Motor neuron (in vitro differentiated cells): ENCODE measurements at regions not wholly inside any gene's neighbourhood (a gene's known extent, or its start where the extent isn't known, plus 50 kb on each side); places are given as distances from the start of the nearest gene placed in this dataset.

Source experiments
- ATAC-seq, 8 experiments: fragments of 200-7000 bp; cut with Tn5 transposase; replicated peaks in 6 of 8; 2 replicates each; pipeline ENCODE4 v1.8.0; 2021; ENCODE audit warnings: mild to moderate bottlenecking in 8 of 8, moderate library complexity in 8 of 8
- H3K27ac ChIP-seq, 2 donors: fragments of 250-450 bp; sonication (Bioruptor Pico); 2 replicates each; pipeline ENCODE4 v1.9.0; 2021; ENCODE audit warnings: antibody characterized with exemption in 2 of 2, mild to moderate bottlenecking in 2 of 2, moderate library complexity in 1 of 2
- H3K4me1 ChIP-seq, 2 donors: fragments of 250-450 bp; sonication (Bioruptor Pico); replicated peaks in 1 of 2; 2 replicates each; pipeline ENCODE4 v1.6.1; 2021; ENCODE audit warnings: antibody characterized with exemption in 2 of 2, mild to moderate bottlenecking in 2 of 2, moderate library complexity in 1 of 2
- H3K4me3 ChIP-seq, 5 donors: fragments of 250-450 bp; sonication (Bioruptor Pico); 2 replicates each; pipeline ENCODE4 v1.9.0; 2021; ENCODE audit warnings: antibody characterized with exemption in 5 of 5, mild to moderate bottlenecking in 5 of 5, moderate library complexity in 4 of 5
- WGBS, 10 experiments: fragments of 450-650 bp; shearing (Covaris generic); methylation state at CpG; one replicate each; pipeline ENCODE4 v1.0.0; 2022; 5-methylcytosine and 5-hydroxymethylcytosine counted together
- in situ Hi-C, 9 experiments: fragments of 400-800 bp; cut with MboI; loops; one replicate each; pipeline ENCODE4 v1.15.0; 2021; ENCODE audit warnings: low sequenced_read_pairs in 9 of 9, low pct_unique_long_range_greater_than_20kb in 2 of 9; ENCODE audit not compliant: unreplicated experiment in 9 of 9

GRCh38 chr3:194224471-194225417 is 88.8 kb downstream of the HES1 start:
- Histone ChIP-seq H3K4me1 (peaks cover 7 to 17% of the 10 kb centered on the region in 2 donors), H3K4me3 (no peak overlapping the region), H3K27ac (no peak overlapping the region)
- in situ Hi-C loops = no loop called here
- WGBS, 10 experiments = 13 to 87% (median 76%) methylated on average over 2 to 16 of the region's 20 CpGs; no CpG with 5 or more reads in 1 of the 10 experiments
- peak in 7 of 8 experiments; percentile 21 to 74 (median 33) for ATAC-seq

- in situ Hi-C loops = no loop called here
- whole genome bisulfite sequencing, 10 experiments = 0 to 60% (median 39%) methylated on average over 1 to 2 of the region's 5 CpGs; no CpG with 5 or more reads in 6 of the 10 experiments
- no peak overlapping the region for H3K4me3 ChIP-seq
- ATAC-seq = peak in 3 of 8 experiments; percentile 9 to 75 (median 53)
- H3K4me1 ChIP-seq = peaks cover 7 to 17% of the 10 kb centered on the region in 2 donors
- no peak overlapping the region for H3K27ac ChIP-seq
Measured at GRCh38 chr3:194225418-194225812, 89.5 kb downstream of the HES1 start.

- H3K4me1 ChIP-seq = peaks cover 7 to 13% of the 10 kb centered on the region in 2 donors
- H3K4me3 ChIP-seq = no peak overlapping the region
- ATAC-seq = peak in 6 of 8 experiments; percentile 33 to 97 (median 84)
- in situ Hi-C loops = no loop called here
- H3K27ac ChIP-seq = no peak overlapping the region
- WGBS, 10 experiments = 27 to 91% (median 58%) methylated on average over 2 to 9 of the region's 13 CpGs; no CpG with 5 or more reads in 1 of the 10 experiments
Measured at GRCh38 chr3:194225988-194226663, 90.2 kb downstream of the HES1 start.

- Histone ChIP-seq H3K4me3 (no peak overlapping the region), H3K4me1 (peaks cover 0 to 10% of the 10 kb centered on the region in 2 donors), H3K27ac (no peak overlapping the region)
- in situ Hi-C loops = no loop called here
- WGBS, 10 experiments = 41 to 80% (median 58%) methylated on average over 2 to 10 of the region's 14 CpGs
- ATAC-seq = peak in 1 of 8 experiments; percentile 17
Measured at GRCh38 chr3:194231929-194232832, 96.2 kb downstream of the HES1 start.

GRCh38 chr3:194233150-194233549 is 97.2 kb downstream of the HES1 start:
- no peak overlapping the region for H3K27ac ChIP-seq
- no peak for ATAC-seq
- H3K4me3 ChIP-seq = no peak overlapping the region
- in situ Hi-C loops = no loop called here
- 86 to 100% (median 100%) methylated on average over 1 of the region's 1 CpG; no CpG with 5 or more reads in 4 of the 10 experiments for WGBS, 10 experiments
- H3K4me1 ChIP-seq = peaks cover 0 to 10% of the 10 kb centered on the region in 2 donors

- in situ Hi-C loops = no loop called here
- WGBS, 10 experiments = 100% methylated on average over 1 to 2 of the region's 2 CpGs; no CpG with 5 or more reads in 7 of the 10 experiments
- Histone ChIP-seq H3K27ac (no peak overlapping the region), H3K4me1 (peaks cover 0 to 10% of the 10 kb centered on the region in 2 donors), H3K4me3 (no peak overlapping the region)
- no peak for ATAC-seq
Measured at GRCh38 chr3:194235160-194235559, 99.2 kb downstream of the HES1 start.

- H3K4me3 ChIP-seq = no peak overlapping the region
- H3K4me1 ChIP-seq = peaks cover 0 to 4% of the 10 kb centered on the region in 2 donors
- 42 to 96% (median 86%) methylated on average over 3 to 5 of the region's 5 CpGs for WGBS, 10 experiments
- in situ Hi-C loops = no loop called here
- no peak overlapping the region for H3K27ac ChIP-seq
- ATAC-seq = no peak
Measured at GRCh38 chr3:194237110-194237509, 101.2 kb downstream of the HES1 start.

- Histone ChIP-seq H3K27ac (no peak overlapping the region), H3K4me1 (no peaks in the 10 kb centered on the region), H3K4me3 (no peak overlapping the region)
- in situ Hi-C loops = no loop called here
- no peak for ATAC-seq
- 70 to 100% (median 90%) methylated on average over 2 to 7 of the region's 7 CpGs; no CpG with 5 or more reads in 1 of the 10 experiments for WGBS, 10 experiments
Measured at GRCh38 chr3:194240766-194241165, 104.8 kb downstream of the HES1 start.

GRCh38 chr3:194243172-194243837 is 107.4 kb downstream of the HES1 start:
- 38 to 94% (median 60%) methylated on average over 1 to 4 of the region's 4 CpGs; no CpG with 5 or more reads in 1 of the 10 experiments for WGBS, 10 experiments
- no peak for ATAC-seq
- in situ Hi-C loops = no loop called here
- no peak overlapping the region for H3K27ac ChIP-seq
- no peak overlapping the region for H3K4me3 ChIP-seq
- peaks cover 0 to 7% of the 10 kb centered on the region in 2 donors for H3K4me1 ChIP-seq

- in situ Hi-C loops = no loop called here
- Histone ChIP-seq H3K27ac (no peak overlapping the region), H3K4me3 (no peak overlapping the region), H3K4me1 (peaks cover under 1 to 7% of the 10 kb centered on the region in 2 donors)
- 66 to 94% (median 90%) methylated on average over 4 to 6 of the region's 6 CpGs; no CpG with 5 or more reads in 1 of the 10 experiments for WGBS, 10 experiments
- ATAC-seq = no peak
Measured at GRCh38 chr3:194244167-194244566, 107.0 kb downstream of the CPN2 start.

GRCh38 chr3:194245474-194245873 is 105.7 kb downstream of the CPN2 start:
- Histone ChIP-seq H3K4me3 (no peak overlapping the region), H3K27ac (no peak overlapping the region), H3K4me1 (peaks cover 14 to 20% of the 10 kb centered on the region in 2 donors)
- WGBS, 10 experiments = 85 to 100% (median 95%) methylated on average over 2 of the region's 2 CpGs; no CpG with 5 or more reads in 6 of the 10 experiments
- ATAC-seq = no peak
- in situ Hi-C loops = no loop called here

- no peak overlapping the region for H3K4me3 ChIP-seq
- ATAC-seq = no peak
- WGBS, 10 experiments = 80 to 100% (median 100%) methylated on average over 2 to 4 of the region's 4 CpGs; no CpG with 5 or more reads in 4 of the 10 experiments
- in situ Hi-C loops = no loop called here
- H3K27ac ChIP-seq = no peak overlapping the region
- H3K4me1 ChIP-seq = peaks cover 20 to 26% of the 10 kb centered on the region in 2 donors
Measured at GRCh38 chr3:194245975-194246561, 105.1 kb downstream of the CPN2 start.
